ENCODE measurements at regions not wholly inside any gene's neighbourhood (a gene's known extent, or its start where the extent isn't known, plus 50 kb on each side); places are given as distances from the start of the nearest gene placed in this dataset.

GRCh38 chr4:15354371-15355297, 73.2 kb upstream of the C1QTNF7 start:
- Histone ChIP-seq H3K36me3 (ENCODE audit: control insufficient read depth in 2 of 2, insufficient read depth in 2 of 2, low read length in 1 of 2) (no peaks in the 10 kb centered on the region), H3K79me2 (ENCODE audit: control insufficient read depth, insufficient read depth, low read length) (no peaks in the 10 kb centered on the region), H3K9ac (ENCODE audit: control insufficient read depth, insufficient read depth, low read length) (no peak overlapping the region), H3K4me3 (no peak overlapping the region), H3K9me3 (replicated peaks; ENCODE audit: control insufficient read depth, insufficient read depth, low read length) (no peaks in the 10 kb centered on the region), H3K27ac (ENCODE audit: control insufficient read depth, insufficient read depth) (no peak overlapping the region), H3K4me2 (ENCODE audit: control insufficient read depth, insufficient read depth) (no peak overlapping the region), H4K20me1 (ENCODE audit: control insufficient read depth, insufficient read depth) (no peaks in the 10 kb centered on the region), H3K27me3 (replicated peaks in 1 of 2; ENCODE audit: control insufficient read depth in 2 of 2, insufficient read depth in 2 of 2, low read length in 1 of 2) (no peaks in the 10 kb centered on the region), H2AFZ (ENCODE audit: control insufficient read depth, low read depth, low read length) (no peak overlapping the region), H3K4me1 (ENCODE audit: control insufficient read depth, insufficient read depth, low read length) (no peaks in the 10 kb centered on the region)
- BruUV-seq (replicated peaks) = no TSS peak
- CTCF ChIA-PET = no interaction called here
- ATAC-seq (no peak), DNase-seq (ENCODE audit: low read depth, low spot score) (no peak), FAIRE-seq (no peak)
- intact Hi-C loops (cut with micrococcal nuclease; ENCODE audit: unreplicated experiment) = no loop called here
- SMC1A ChIA-PET (ENCODE audit: uncharacterized antibody, unreplicated experiment) = no interaction called here
- RAD21 ChIA-PET (ENCODE audit: unreplicated experiment) = no interaction called here
- in situ Hi-C loops (cut with MboI) = no loop called here
- TF ChIP-seq, protein P1, sequence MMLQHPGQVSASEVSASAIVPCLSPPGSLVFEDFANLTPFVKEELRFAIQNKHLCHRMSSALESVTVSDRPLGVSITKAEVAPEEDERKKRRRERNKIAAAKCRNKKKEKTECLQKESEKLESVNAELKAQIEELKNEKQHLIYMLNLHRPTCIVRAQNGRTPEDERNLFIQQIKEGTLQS (IDR thresholded peaks at IDR 0.05; ENCODE audit: borderline replicate concordance, extremely low read depth, low read depth, low read length) = no peak
- TF ChIP-seq TAF1 (IDR thresholded peaks at IDR 0.05; ENCODE audit: borderline replicate concordance, low read depth, low read length) = no peak
- no peak for TF ChIP-seq EGR1 (IDR thresholded peaks at IDR 0.05; ENCODE audit: borderline replicate concordance in 1 of 2, low read depth in 2 of 2, low read length in 2 of 2)
- no peak for TF ChIP-seq NFIC (IDR thresholded peaks at IDR 0.05; ENCODE audit: low read depth, low read length)
- no peak for TF ChIP-seq NFXL1 (IDR thresholded peaks at IDR 0.05; ENCODE audit: borderline replicate concordance)
- TF ChIP-seq TCF7 (IDR thresholded peaks at IDR 0.05; ENCODE audit: borderline replicate concordance) = no peak
- TF ChIP-seq FOS (IDR thresholded peaks at IDR 0.05; ENCODE audit: borderline replicate concordance, extremely low read depth, insufficient read length) = no peak
- TF ChIP-seq E4F1 (IDR thresholded peaks at IDR 0.05; ENCODE audit: borderline replicate concordance, partially characterized antibody) = no peak
- no peak for TF ChIP-seq POLR2AphosphoS5 (IDR thresholded peaks at IDR 0.05; ENCODE audit: low read length)
- TF ChIP-seq, protein P2, sequence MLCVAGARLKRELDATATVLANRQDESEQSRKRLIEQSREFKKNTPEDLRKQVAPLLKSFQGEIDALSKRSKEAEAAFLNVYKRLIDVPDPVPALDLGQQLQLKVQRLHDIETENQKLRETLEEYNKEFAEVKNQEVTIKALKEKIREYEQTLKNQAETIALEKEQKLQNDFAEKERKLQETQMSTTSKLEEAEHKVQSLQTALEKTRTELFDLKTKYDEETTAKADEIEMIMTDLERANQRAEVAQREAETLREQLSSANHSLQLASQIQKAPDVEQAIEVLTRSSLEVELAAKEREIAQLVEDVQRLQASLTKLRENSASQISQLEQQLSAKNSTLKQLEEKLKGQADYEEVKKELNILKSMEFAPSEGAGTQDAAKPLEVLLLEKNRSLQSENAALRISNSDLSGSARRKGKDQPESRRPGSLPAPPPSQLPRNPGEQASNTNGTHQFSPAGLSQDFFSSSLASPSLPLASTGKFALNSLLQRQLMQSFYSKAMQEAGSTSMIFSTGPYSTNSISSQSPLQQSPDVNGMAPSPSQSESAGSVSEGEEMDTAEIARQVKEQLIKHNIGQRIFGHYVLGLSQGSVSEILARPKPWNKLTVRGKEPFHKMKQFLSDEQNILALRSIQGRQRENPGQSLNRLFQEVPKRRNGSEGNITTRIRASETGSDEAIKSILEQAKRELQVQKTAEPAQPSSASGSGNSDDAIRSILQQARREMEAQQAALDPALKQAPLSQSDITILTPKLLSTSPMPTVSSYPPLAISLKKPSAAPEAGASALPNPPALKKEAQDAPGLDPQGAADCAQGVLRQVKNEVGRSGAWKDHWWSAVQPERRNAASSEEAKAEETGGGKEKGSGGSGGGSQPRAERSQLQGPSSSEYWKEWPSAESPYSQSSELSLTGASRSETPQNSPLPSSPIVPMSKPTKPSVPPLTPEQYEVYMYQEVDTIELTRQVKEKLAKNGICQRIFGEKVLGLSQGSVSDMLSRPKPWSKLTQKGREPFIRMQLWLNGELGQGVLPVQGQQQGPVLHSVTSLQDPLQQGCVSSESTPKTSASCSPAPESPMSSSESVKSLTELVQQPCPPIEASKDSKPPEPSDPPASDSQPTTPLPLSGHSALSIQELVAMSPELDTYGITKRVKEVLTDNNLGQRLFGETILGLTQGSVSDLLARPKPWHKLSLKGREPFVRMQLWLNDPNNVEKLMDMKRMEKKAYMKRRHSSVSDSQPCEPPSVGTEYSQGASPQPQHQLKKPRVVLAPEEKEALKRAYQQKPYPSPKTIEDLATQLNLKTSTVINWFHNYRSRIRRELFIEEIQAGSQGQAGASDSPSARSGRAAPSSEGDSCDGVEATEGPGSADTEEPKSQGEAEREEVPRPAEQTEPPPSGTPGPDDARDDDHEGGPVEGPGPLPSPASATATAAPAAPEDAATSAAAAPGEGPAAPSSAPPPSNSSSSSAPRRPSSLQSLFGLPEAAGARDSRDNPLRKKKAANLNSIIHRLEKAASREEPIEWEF (IDR thresholded peaks at IDR 0.05; ENCODE audit: insufficient replicate concordance, low read depth, low read length) = no peak
- TF ChIP-seq SMC3 (IDR thresholded peaks at IDR 0.05; ENCODE audit: borderline replicate concordance, low read length) = no peak
- WGBS (ENCODE audit: insufficient coverage, insufficient replicate concordance, low lambda C conversion rate, missing lambda C conversion rate) = 41% methylated on average over 8 of the region's 8 CpGs
- POLR2A ChIA-PET = no interaction called here
